Anterior cingulate cortex (tissue), 58 donors: ENCODE measurements at regions not wholly inside any gene's neighbourhood (a gene's known extent, or its start where the extent isn't known, plus 50 kb on each side); places are given as distances from the start of the nearest gene placed in this dataset.

ENCODE experiments used
- DNase-seq, 58 donors: peaks; one replicate each; lab custom pipeline; 2025; lab: John Stamatoyannopoulos, UW

DNA sequence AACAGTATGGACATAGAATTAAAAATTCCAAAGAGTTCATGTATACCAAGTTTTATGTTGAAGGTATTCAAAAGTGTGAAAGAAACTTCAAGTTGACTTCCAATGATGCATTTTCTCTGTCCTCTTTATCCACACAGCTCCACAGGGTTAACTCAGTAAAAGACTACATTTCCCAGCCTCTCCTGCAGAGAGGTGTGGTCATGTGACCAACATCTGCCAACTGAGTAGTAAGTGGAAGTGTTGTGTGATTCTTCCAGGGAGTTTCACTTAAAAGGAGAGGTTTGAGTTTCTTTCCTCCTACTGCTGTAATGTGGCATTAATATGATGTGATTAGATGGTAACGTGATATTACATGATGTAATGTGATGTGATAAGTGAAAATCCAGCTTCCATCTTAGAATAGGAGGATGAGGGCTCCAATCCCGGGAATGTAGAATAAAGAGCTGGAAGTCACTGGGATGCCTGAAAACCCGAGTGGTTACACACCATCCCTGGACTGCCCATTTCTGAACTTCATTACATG, 280.6 kb downstream of the ARRDC4 start:
- DNase-seq, result no peak

DNA sequence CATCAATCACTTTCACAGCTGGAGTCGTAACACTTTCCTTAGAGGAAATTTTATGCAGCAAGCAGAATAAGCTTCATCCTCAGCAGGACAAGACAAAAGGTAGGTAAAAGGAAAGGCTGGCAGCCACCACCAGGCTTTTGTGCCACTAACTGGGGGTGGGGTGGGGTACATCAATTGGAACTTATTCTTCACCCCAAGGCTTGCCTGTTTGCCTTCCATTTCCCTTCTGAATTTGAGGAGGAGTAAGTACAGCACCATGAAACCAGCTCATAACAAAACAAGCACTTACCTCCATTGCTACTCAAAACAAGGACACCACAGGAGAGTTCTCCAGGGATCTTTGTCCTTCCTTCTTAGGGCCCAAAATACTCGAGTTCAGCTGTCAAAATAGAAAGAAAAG, 296.8 kb downstream of the ARRDC4 start:
- DNase-seq, result no peak

DNA sequence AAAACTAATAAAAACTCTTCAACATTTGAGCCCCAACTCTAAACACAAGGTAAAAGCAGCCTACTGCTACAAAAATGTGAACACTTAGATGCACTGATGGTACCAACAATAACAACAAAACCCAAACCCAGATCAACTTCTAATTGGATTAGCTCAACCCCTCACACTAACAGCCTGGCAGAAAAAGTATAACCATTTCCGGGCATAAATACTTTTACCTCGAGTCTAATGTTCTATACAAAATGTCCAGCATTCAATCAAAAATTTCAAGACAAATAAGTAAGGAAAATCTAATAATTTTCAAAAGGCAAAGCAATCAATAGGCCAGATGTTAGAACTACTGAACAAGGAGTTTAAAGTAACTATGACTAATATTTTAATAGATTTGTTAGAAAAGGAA, 303.3 kb downstream of the ARRDC4 start:
- no peak for DNase-seq

DNA sequence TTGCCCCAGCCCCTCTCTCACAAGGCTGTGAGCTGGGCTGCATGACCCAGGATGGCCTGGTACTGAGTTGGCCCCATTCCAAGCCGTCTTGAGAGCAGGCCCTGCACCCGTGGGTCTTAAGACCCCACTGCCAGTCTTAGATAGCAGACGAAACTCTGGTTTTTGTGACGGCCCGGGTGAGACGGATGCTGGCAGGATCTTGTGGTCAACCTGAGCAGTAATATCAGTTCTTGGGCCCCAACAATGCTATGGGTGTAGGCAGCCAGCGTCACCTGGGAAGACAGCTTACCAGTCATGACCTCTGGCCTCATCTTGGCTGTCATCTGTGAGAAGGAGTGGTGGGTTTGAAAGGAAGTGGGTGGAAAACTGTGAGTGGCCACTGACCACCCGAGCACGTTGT, 305.8 kb downstream of the ARRDC4 start:
- DNase-seq, result no peak

DNA sequence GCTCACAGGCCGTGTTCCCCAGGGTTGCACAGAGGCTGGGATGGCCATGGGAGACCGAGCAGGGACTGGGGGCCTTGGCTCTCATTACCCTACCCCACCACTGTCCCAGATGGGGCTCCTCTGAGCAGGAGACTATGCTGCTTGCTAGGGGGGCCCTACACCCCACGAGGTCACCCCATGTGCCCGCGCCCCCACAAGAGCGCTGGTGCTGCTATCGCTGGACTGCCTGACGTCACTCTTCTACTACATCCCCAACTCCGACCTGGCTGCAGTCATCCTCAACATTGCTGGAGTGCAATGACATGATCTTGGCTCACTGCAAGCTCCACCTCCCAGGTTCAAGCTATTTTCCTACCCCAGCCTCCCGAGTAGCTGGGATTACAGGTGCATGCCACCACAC, 307.7 kb downstream of the ARRDC4 start:
- no peak for DNase-seq

DNA sequence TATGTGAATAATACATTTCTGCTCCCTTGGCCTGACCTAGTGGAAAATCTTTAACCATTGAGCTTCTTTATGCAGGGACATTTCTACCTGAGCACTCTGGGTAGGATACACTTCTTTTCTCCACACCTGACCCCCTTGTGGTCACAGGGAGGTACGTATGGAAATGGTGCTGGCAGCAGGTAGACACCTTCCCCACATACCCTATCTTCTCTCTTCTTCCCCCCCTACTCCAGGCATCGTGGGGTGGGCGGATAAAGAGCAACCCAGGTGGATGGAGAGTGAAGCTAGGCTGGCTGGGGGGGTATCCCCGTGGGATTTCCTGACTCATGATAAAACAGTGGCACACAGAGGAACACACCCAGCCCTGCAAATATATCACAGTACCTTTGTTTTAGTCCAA, 312.1 kb downstream of the ARRDC4 start:
- no peak for DNase-seq

DNA sequence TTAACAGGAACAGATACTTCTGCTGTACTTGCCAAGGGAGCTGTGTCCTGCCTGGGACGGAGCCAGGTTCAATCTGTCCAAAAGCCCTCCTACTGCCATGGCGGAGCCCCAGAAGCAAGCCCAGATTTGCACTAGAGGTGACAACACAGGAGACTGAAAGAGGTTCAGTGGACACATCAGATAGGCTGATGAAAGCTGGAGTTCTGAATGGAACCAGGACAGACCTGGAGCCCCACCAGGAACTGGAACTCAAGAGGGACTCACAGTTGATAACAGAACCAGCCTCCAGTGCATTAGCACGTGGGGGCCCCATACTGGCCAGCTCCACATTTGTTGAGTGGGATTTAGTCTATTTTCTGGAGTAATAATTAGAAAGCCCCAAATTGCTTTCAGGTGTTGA, 315.5 kb downstream of the ARRDC4 start:
- no peak for DNase-seq

DNA sequence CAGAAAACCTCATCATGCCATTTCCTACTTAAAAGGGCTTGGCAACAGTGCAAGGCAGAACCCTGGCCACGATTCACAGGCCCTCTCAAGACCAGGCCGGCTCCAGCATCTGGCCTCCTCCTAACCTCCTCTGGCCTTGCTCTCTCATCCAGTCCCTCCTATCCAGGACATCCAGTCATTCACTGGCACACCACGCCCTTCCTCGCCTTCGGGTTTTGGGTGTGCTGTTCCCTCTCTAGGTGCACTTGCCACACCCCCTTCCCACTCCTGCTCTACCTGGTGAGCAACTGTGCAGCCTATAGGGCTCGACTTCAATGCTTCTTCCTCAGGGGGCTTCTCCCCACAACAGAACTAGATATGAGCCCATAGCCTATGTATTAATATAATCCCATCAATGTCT, 317.1 kb downstream of the ARRDC4 start:
- no peak for DNase-seq

DNA sequence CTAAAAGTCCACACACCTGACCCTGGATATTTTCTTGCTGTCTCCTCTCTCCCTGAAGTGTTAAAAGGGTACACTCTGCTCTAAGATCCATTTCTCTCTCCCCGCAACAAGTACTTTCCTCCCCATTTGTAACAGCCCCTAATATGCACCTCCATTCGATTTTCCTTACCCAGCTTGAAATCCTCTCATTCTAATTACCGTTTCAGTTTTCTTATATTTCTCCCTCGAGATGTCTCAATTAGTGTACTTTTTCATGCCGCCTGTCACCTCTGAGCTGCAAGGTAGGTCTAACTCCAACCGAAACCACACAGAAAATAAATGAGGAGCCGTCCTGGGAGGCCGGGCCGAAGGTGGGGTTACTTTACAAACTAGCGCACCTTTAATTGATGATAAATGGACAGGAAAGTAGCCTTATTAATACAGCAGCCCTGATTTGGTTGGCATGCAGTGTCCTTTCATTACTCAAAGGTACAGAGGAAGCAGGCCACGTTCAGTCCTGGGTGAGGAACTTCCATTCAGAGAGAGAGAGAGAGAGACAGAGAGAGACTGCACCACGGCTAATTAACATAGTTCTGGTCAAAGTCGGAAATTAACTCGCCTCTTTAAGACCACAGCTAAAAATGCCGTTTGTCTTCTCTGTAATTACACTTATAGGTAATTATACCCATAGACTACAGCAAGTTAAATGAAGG, 319.9 kb downstream of the ARRDC4 start:
- no peak for DNase-seq

DNA sequence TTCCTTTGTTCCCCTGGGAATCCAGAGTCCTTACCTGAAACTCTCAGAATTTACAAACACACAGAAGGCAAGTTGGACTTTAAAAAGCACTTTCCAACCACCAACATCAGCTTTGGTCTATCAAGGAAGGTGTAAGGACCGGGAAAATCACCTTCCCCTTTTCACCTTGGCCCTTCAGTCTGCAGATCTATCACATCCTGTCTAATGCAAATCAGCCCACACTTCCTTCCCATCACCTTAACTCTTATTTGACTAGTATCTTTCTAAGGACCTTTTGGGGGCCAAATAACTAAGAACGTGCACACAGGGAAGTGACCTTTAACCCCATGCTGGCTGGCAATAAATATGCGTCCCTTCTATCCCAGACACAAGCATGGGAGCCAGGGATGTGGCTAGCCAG, 320.6 kb downstream of the ARRDC4 start:
- no peak for DNase-seq

DNA sequence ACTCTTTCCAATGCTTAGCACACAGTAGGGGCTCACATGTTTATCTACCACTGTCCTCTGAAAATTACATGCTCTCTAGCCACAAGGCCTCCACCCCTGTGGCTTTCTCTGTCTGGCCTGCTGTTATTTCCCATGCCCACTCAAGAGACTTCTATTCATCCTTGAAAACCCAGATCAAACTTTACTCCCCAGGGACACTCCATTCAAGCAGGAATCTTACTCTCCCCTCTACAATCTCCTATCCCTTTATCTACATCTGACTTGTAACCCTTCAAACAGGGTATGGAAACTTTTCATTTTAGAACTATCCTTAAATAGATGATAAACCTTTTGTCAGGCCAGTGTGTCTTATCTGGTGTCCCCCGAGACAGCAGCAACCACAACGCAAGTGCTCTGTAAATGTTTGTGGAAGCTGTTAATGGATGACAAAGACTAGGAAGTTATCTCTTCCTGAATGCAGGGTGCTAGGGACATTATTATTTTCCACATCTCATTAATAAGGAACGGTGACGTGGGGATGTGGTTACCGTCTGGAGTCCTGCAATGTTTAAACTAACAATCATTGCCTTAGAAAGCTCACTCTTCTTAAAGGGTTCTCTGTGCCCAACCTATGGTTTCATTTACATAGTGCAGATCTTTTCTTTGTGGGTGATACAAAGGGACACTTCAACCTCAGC, 322.3 kb downstream of the ARRDC4 start:
- DNase-seq, result no peak

DNA sequence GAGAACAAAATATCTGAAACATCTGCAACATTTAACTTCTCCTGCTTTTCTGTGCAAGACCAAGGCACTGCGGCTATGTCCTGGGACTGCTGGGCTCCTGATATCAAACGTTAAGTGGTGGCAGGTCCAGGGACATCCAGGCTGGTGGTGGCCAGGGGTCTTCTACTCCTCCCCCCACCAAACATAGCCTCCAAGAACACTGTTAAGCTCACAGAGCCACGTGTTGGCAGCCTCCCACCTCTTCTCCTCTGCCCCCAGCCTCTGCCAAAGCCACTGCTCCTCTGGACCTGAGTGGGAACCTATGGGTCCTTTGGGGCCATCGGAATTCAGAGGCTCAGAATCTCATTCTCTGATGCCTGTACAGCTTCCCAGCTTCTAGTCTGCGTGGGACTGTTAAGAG, 325.7 kb downstream of the ARRDC4 start:
- no peak for DNase-seq

DNA sequence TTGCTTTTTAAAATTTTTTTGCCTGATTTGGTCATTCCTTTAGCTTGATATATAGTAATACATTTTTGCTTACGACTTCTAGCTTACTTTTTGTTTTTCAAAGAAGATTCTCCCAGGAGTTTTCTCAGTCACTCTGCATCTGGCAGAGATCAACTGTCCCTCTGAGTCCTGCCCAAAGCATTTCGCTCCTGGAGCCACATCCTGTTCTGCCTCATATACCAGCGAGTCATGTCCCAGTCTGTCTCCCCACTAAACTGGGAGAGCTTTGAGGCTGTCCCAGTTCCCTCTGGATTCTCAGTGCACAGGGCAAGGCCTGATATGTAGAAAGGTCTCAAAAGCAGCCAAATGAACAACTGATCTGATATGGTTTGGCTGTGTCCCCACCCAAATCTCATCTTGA, 326.3 kb downstream of the ARRDC4 start:
- DNase-seq, result no peak

DNA sequence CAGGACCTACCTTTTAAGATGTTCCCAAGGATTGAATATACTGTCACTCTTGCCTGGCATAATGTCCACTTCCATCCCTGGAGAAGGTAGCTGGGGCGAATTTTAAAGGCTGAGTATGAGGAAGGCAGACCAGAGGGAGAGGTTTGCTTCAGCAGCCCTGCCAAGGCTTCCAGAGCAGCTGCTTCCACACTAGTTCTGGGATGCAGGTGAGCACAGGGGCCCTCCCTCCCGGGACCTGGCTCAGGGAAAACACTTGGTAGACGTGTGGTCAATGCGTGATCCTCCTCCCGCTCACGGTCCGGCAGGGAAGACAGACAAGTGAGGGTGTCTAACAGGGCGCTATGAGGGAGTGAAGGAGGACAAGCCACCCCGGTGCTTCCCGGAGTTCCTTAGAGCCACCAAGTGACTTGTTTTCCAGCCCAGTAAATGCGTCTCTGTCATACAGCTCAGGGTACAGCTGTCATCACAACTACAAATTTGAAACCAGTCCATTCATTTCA, 327.6 kb downstream of the ARRDC4 start:
- DNase-seq, result no peak

DNA sequence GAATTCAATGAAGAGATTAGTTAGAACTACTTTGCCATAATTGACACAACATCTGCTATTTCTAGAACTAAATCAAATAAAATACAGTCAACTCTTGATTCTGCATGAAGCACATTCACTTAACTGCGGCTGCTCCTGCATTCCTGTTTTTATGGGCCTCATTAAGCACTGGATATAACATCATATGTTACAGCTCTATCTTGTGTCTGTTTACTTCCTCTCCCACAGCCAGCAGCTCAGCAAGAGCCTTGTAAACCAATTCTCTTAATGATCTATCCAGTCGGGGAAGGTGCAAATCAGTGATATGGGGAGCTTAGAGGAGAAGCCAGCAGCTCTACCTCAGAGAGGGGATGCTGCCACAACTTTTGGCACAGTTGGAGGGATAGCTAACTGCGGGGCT, 329.2 kb downstream of the ARRDC4 start:
- no peak for DNase-seq

DNA sequence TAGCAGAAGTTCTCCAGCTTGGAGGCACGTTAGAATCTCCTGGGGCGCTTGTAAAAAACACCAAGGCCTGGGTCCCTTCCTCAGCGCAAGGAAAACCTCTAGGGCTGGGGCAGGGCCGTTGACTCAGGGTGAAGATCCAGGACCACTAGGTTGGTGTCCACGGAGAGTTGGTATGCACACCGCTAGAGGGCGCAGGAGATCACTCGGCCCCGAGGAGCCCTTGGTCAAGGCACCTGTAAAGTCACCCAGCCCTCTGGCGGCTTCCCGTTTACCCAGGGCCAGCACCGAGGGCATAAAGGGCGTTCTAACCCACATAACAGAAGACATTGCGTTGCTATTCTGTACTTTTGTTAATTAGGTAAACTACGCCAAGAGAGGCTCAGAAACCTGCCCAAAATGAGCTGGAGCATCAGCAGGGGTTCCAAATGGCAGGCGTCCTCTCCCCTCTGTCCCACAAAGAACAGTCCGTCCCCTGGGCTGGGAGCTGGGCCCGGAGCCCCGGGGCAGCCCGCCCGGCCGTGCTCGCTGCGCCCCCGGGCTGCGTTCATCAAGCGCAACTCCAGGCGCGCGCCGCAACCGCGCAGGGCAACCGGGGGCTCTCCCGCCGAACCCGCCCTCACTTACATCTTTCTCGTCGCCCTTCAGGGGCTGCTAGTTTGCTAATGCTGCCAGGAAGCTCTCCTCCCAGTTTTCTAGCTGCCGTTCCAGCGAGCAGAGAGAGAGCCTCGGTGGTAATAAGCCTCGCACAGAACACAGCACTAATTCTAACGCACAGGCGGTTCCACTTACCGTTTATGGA, 332.1 kb downstream of the ARRDC4 start:
- peak in 24 of 58 donors; percentile 1 to 53 (median 16) for DNase-seq

DNA sequence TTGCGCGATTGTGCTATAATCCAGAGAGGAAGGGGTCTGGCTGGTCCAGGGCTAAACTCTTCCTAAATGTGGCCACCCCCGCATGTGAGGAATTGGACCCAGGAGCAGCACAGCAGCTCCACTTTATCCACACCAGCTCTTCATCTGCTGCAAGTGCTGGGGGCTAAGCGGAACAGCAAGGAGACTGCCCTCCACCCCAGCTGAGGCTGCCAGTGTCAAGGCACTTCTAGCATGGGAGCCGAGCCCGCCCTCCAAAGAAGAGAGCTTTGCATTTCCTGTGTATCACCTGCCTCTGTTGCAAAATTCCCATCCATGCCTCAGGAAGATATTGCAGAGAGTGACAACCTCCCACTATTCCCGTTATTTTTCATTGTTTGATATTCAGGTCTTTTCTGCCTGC, 333.6 kb downstream of the ARRDC4 start:
- DNase-seq, result no peak

DNA sequence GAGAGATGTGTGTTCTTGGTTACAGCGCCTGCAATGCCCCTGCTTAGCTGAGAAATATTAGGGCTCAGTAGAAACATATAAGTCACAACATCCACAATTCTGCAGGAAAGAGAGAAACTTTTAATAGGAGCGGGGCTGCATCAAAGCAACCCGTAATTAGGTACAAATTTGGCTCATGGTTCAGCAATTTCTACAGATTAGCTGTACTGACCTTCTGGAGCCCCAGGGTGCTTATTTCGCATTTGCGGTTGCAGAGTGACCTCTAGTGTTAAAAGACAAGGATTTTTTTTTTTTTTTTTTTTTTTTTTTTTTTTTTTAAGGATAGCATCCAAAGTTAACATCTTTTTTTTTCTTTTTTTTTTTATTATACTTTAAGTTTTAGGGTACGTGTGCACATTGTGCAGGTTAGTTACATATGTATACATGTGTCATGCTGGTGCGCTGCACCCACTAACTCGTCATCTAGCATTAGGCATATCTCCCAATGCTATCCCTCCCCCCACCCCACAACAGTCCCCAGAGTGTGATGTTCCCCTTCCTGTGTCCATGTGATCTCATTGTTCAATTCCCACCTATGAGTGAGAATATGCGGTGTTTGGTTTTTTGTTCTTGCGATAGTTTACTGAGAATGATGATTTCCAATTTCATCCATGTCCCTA, 334.7 kb downstream of the ARRDC4 start:
- DNase-seq, result peak in 1 of 58 donors; percentile 2

DNA sequence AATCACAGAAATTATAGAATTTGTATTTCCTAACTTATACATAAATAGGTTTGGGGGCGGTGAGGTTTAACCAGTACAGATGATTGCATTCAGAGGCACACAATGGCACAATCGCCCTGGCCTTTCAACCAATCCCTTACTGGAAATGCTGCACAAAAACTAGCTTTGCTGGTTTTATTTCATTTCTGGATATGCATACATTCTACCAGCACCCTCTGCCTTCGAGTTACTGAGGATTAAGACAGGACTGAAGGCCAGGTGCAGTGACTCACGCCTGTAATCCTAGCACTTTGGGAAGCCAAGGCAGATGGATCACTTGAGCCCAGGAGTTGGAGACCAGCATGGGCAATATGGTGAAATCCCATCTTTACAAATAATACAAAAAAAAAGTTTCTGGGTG, 336.1 kb downstream of the ARRDC4 start:
- no peak for DNase-seq

DNA sequence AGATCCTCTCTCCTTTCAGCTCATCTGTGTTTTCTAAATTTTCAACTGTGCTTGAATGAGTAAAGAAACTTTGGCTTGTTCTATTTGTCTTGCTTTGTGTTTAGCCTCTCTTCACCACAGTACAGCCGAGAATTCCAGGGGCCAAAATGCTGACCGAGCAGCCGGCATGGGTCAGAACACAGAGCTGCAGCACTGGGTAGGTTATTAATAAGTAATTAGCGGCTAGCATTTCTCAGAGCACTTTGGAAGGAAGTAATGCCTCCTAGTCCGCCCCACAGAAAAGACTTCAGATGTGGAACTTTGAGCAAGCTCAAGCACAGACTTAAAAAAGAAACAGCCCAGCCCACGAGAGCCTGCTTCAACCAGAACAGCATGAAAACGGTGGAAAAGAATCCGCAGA, 343.9 kb downstream of the ARRDC4 start:
- DNase-seq, result no peak

DNA sequence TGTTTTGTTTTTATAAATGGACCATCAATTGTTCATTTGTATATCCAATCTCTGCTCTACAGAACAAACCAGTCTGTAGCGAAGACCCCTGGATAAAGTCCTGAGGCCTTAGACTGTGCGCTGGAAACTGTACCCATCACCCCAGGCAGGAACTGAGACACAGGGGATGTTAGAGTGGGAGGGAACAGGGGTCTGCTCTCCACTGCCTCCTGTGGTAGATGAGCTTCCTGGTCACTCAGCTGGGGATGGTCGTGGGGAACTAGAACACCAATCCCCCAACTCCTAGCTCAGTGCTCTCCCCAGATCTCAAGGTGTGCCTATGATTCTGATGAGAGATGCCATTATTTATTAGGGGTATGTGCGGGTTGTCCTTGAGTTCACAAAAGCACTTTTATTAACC, 340.2 kb upstream of the IGF1R start:
- DNase-seq, result no peak
